ENCODE measurements at regions not wholly inside any gene's neighbourhood (a gene's known extent, or its start where the extent isn't known, plus 50 kb on each side); places are given as distances from the start of the nearest gene placed in this dataset.

DNA sequence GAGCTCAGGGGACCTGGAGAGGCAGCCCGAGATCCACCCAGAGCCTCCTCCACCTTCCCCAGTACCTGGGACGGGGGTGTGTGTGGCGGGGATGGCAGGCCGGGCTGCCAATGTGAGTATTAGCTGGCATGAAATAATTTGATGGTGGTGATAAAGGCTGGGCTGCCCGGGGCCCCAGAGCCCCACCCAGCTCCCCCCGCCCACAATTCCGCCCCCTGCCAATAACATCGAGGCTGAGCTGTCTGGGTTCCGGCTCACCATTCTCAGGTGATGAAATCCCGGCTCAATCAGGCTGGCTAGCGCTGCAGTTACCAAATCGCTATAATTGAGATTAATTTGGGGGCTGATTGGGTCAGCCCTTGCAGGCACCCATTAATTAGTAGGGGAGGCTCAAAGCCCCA, 103.8 kb upstream of the CASZ1 start:
- DNase-seq (ENCODE audit: low read depth) = peak; percentile 93
- H3K4me3 ChIP-seq (ENCODE audit: low read length) = peak overlapping the region; percentile 35
- TF ChIP-seq, protein P1, sequence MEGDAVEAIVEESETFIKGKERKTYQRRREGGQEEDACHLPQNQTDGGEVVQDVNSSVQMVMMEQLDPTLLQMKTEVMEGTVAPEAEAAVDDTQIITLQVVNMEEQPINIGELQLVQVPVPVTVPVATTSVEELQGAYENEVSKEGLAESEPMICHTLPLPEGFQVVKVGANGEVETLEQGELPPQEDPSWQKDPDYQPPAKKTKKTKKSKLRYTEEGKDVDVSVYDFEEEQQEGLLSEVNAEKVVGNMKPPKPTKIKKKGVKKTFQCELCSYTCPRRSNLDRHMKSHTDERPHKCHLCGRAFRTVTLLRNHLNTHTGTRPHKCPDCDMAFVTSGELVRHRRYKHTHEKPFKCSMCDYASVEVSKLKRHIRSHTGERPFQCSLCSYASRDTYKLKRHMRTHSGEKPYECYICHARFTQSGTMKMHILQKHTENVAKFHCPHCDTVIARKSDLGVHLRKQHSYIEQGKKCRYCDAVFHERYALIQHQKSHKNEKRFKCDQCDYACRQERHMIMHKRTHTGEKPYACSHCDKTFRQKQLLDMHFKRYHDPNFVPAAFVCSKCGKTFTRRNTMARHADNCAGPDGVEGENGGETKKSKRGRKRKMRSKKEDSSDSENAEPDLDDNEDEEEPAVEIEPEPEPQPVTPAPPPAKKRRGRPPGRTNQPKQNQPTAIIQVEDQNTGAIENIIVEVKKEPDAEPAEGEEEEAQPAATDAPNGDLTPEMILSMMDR (IDR thresholded peaks at IDR 0.05; ENCODE audit: insufficient read depth, low read depth, low read length, missing control alignments) = no peak

DNA sequence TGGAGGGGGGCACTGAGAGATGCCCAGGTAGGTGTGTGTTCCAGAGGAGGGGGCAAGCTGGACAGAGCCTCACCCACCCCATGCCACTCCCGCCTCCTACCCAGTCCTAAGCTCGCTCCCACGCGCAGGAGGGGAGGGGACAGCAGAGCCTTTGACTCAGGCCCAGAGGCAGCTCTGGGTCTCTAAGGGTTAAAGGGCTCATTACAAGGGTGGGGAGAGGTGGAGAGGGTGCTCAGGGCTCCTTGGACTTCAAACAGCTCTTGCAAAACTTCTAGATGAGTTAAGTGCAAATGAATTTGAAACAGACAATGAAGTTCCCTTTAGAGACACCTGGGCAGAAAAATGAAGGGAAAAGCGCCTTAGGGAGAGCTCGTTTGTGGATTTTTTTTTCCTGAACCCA, 104.2 kb upstream of the CASZ1 start:
- H3K4me3 ChIP-seq (ENCODE audit: low read length) = peak overlapping the region; percentile 35
- DNase-seq (ENCODE audit: low read depth) = peak; percentile 90
- TF ChIP-seq, protein P1 (IDR thresholded peaks at IDR 0.05; ENCODE audit: insufficient read depth, low read depth, low read length, missing control alignments) = no peak

DNA sequence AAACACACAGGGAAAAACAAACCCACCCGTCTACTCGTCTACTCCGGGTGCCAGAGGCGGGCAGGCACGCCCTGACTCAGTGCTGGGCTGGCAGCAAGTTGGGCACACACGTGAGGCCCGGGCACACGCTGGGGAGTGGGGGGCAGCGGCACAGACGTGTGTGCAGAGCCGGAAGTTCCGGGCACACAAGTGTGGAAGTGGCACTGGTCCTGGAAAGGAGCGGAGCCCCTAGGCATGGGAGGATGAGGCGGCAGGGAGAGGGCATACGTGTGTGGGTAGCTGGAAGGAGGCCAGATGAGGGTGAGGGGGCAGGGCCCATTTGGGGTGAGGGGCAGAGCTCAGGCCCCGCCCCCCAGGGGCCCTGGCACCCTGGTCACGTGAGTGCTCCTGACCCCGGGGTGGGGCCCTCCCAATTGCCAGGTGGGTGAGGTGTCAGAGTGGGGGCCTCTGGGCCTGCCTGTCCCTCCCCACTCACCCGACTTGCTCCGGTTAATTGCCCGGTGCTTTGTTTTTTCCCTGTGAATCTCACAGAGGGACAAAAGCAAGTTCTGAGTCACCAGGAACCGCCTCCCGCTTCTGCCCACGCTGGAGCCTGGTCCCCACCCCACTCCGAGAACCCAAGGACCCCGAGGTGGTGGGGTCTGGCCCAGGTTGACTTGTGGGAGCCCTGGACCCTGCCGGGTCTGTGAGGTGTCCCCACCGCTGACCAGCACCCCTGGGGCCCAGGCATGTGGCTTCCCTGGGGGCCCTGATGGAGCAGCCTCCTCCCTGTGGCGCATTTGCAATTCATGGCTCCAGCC, 104.8 kb upstream of the CASZ1 start:
- TF ChIP-seq, protein P1 (IDR thresholded peaks at IDR 0.05; ENCODE audit: insufficient read depth, low read depth, low read length, missing control alignments) = no peak
- no peak overlapping the region for H3K4me3 ChIP-seq (ENCODE audit: low read length)
- DNase-seq (ENCODE audit: low read depth) = peak; percentile 81

DNA sequence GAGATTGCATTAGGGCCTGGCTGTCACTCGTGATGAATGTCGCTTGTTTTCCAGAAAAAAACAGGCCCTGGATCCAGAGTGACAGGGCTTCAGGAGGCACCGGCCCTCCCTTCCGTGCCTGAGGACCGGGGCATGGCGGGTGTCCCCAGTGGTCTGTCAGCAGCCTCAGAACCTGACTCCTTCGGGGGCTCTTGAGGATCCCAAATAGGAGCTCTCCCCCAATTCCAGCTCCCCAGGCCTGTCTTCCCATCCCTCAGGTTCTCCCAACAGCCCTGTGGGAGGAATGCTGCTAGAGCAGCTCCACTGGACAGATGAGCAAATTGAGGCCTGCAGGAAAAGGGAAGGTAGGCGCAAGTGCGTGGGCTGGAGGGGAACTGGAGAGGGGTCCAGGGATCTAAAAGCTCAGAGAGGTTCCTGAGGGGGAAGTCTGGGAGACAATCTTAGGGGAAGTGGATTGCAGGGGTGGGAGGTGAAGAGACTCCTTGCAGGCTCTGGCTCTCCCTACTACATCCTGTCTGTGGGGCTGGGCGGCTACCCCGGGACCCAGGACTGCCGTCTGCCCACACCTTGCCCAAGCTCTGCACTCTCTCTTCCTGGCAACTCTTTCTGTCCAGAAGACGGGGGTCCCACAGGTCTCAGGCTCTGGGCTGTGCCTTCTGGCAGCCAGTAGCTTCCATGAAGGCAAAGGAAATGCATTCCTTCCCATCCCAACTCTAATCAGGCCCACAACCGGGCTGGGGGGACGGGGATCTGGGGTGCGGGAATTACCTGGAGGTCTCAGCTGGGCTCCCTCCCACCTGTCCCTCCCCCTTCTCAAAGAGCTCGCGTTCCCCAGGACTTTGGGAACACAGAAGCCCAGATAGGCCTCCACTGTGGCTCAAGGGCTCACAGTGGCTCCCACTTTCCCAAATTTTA, 105.7 kb upstream of the CASZ1 start:
- TF ChIP-seq, protein P1 (IDR thresholded peaks at IDR 0.05; ENCODE audit: insufficient read depth, low read depth, low read length, missing control alignments) = no peak
- H3K4me3 ChIP-seq (ENCODE audit: low read length) = no peak overlapping the region
- DNase-seq (ENCODE audit: low read depth) = no peak

DNA sequence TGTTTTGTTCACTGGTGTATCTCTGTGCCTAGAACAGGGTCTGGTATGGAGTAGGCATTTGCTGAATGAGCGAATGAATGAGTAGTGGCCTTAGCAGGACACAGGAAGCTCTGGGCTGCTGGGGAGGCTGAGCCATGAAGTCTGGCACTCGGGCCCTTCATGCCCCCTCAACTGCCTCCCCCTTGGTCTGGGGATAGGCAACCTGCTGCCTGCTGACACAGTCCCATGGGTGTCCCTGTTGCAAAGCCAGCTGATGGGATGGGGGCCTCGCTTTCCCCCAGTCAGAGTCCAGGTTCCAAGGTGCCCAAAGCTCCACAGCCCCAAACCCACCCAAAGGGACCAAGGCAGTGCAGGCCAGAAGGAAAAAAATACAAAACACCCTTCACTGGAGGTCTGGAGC, 107.0 kb upstream of the CASZ1 start:
- TF ChIP-seq, protein P1 (IDR thresholded peaks at IDR 0.05; ENCODE audit: insufficient read depth, low read depth, low read length, missing control alignments) = no peak
- H3K4me3 ChIP-seq (ENCODE audit: low read length) = no peak overlapping the region
- no peak for DNase-seq (ENCODE audit: low read depth)

DNA sequence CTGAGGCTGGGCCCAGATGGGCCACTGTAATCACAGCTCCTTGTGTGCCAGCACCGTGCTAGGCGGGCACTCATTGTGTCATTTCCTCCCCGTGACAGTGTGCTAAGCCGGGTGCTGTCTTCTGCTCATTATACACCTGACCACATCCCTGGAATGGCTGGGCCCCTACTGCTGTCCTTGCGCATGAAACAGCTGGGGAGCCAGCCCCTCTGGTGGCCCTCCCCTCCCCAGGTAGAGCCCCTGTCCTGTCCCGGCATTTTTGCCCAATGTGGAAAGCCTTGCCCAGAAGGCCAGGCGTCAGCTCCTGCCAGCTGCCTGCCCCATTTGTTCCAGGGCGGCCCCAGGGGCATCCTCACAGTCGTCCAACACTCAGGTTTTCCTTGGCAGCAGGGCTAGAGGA, 107.4 kb upstream of the CASZ1 start:
- no peak for DNase-seq (ENCODE audit: low read depth)

More for the DNA sequence above, 107.4 kb upstream of the CASZ1 start:
- no peak overlapping the region for H3K4me3 ChIP-seq (ENCODE audit: low read length)
- TF ChIP-seq, protein P1 (IDR thresholded peaks at IDR 0.05; ENCODE audit: insufficient read depth, low read depth, low read length, missing control alignments) = no peak

Measured in epithelial cell of esophagus (primary cell).